KMS-11 (cell line): ENCODE measurements at regions not wholly inside any gene's neighbourhood (a gene's known extent, or its start where the extent isn't known, plus 50 kb on each side); places are given as distances from the start of the nearest gene placed in this dataset.

ENCODE experiments used
- H2AFZ ChIP-seq: fragments of 200-600 bp; sonication (generic); 2 replicates; pipeline ENCODE4 v1.6.1; 2016; ENCODE audit warnings: antibody characterized with exemption, mixed run types, low read depth
- H3K27ac ChIP-seq: fragments of 200-600 bp; sonication (generic); 2 replicates; pipeline ENCODE4 v1.6.1; 2016; ENCODE audit warnings: mild to moderate bottlenecking, mixed run types
- H3K27me3 ChIP-seq: fragments of 200-600 bp; sonication (generic); 2 replicates; pipeline ENCODE4 v1.6.1; 2017; ENCODE audit warnings: mild to moderate bottlenecking, low read depth, mixed run types, moderate library complexity; ENCODE audit not compliant: insufficient read depth
- H3K36me3 ChIP-seq: fragments of 200-600 bp; sonication (generic); 2 replicates; pipeline ENCODE4 v1.6.1; 2017; ENCODE audit warnings: mild to moderate bottlenecking, mixed run types; ENCODE audit not compliant: insufficient read depth
- H3K4me1 ChIP-seq: fragments of 200-600 bp; sonication (generic); 2 replicates; pipeline ENCODE4 v1.6.1; 2016; ENCODE audit warnings: mild to moderate bottlenecking, low read depth, mixed run types; ENCODE audit not compliant: poor library complexity, severe bottlenecking
- H3K4me2 ChIP-seq: fragments of 200-600 bp; sonication (generic); 2 replicates; pipeline ENCODE4 v1.7.0; 2016; ENCODE audit warnings: mild to moderate bottlenecking, mixed run types
- H3K4me3 ChIP-seq: fragments of 200-600 bp; sonication (generic); IDR thresholded peaks from 2 replicates; pipeline ENCODE4 v1.6.1; 2017; ENCODE audit warnings: low read depth, low read length, mixed read lengths; ENCODE audit not compliant: insufficient read depth
- H3K79me2 ChIP-seq: fragments of 200-600 bp; sonication (generic); 2 replicates; pipeline ENCODE4 v1.6.1; 2016; ENCODE audit warnings: low read depth, mixed run types; ENCODE audit not compliant: insufficient read depth
- H3K9ac ChIP-seq: fragments of 200-600 bp; sonication (generic); 2 replicates; pipeline ENCODE4 v1.6.1; 2016; ENCODE audit warnings: mild to moderate bottlenecking, mixed run types
- H4K20me1 ChIP-seq: fragments of 200-600 bp; sonication (generic); 2 replicates; pipeline ENCODE4 v1.6.1; 2016; ENCODE audit warnings: mild to moderate bottlenecking, mixed run types; ENCODE audit not compliant: insufficient read depth
- TF ChIP-seq, protein P1 (sequence below): fragments of 200-600 bp; sonication (generic); conservative IDR thresholded peaks from 2 replicates; pipeline ENCODE4 v1.6.1; 2017; ENCODE audit warnings: low read depth, mild to moderate bottlenecking, antibody characterized with exemption, low read length, moderate library complexity, mixed read lengths

DNA sequence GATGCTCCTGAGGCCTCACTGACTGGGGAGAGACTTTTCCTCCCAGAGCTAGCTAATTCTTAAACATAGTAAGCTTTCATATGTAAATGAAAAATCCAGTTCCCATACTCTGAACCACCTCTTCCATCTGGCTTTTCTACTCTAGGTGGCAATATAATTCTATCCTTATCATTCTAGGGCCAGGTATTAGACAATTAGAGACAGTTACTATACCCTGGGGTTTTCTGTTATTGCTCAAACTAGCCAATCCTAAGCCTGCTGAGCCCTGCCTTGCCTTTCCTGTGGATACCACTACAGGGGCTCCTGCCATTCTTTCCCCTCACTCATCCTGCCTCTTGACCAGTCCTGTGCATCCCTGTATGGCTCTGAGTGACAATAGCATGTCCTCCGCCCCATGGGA, 552.0 kb downstream of the STIM2 start:
- Histone ChIP-seq H3K4me1 (no peaks in the 10 kb centered on the region), H2AFZ (no peak overlapping the region)
- TF ChIP-seq, protein P1, sequence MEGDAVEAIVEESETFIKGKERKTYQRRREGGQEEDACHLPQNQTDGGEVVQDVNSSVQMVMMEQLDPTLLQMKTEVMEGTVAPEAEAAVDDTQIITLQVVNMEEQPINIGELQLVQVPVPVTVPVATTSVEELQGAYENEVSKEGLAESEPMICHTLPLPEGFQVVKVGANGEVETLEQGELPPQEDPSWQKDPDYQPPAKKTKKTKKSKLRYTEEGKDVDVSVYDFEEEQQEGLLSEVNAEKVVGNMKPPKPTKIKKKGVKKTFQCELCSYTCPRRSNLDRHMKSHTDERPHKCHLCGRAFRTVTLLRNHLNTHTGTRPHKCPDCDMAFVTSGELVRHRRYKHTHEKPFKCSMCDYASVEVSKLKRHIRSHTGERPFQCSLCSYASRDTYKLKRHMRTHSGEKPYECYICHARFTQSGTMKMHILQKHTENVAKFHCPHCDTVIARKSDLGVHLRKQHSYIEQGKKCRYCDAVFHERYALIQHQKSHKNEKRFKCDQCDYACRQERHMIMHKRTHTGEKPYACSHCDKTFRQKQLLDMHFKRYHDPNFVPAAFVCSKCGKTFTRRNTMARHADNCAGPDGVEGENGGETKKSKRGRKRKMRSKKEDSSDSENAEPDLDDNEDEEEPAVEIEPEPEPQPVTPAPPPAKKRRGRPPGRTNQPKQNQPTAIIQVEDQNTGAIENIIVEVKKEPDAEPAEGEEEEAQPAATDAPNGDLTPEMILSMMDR: no peak

DNA sequence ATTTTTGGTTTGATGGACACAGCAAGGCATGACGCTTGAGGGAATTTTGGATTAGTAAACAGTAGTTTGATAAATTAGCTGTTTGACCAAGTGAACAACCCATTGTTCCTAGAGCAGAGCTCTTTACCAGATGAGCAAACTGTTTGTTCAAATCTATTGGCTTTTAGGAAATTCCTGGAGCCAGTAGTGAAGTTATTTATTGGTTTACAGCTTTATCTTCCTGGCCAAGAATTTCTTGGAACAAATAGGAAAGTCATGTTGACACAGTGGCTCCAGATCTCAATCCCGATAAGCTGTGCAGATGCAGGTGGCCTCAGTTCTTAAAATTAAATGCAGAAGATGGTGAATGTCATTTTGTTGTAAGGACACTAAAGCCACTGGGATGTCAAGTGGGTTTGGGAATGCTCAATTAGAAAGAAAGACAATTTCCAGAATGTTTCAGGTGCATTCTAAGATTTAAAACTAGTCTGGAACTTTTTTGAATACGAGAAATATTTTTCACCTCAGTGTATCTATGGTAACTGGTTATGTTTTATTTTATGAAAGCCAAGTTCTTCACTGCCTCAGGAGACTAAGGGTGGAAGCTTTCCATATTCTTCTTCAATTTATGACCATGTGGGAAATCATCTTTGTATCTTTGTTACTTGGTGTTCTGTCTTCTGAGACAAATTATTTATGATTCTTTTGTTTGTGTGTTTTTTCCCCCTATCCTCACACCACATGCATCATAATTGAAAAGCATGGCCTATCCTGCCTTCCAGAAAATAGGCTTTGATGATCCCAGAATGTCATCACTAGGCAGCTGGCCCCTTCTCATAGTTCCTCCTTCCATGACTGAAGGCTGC, 554.5 kb downstream of the STIM2 start:
- Histone ChIP-seq H3K79me2 (no peaks in the 10 kb centered on the region), H3K36me3 (no peaks in the 10 kb centered on the region), H3K4me2 (no peak overlapping the region), H3K4me1 (no peaks in the 10 kb centered on the region), H3K27ac (no peak overlapping the region), H2AFZ (no peak overlapping the region), H3K27me3 (no peaks in the 10 kb centered on the region), H3K9ac (no peak overlapping the region), H3K4me3 (no peak overlapping the region), H4K20me1 (no peaks in the 10 kb centered on the region)
- TF ChIP-seq, protein P1: no peak

More for the DNA sequence above, 552.0 kb downstream of the STIM2 start:
- no peak overlapping the region for H3K4me3 ChIP-seq
- H4K20me1 ChIP-seq: no peaks in the 10 kb centered on the region
- H3K27me3 ChIP-seq: no peaks in the 10 kb centered on the region
- H3K27ac ChIP-seq: no peak overlapping the region
- no peaks in the 10 kb centered on the region for H3K36me3 ChIP-seq
- no peak overlapping the region for H3K9ac ChIP-seq
- no peak overlapping the region for H3K4me2 ChIP-seq
- H3K79me2 ChIP-seq: no peaks in the 10 kb centered on the region

DNA sequence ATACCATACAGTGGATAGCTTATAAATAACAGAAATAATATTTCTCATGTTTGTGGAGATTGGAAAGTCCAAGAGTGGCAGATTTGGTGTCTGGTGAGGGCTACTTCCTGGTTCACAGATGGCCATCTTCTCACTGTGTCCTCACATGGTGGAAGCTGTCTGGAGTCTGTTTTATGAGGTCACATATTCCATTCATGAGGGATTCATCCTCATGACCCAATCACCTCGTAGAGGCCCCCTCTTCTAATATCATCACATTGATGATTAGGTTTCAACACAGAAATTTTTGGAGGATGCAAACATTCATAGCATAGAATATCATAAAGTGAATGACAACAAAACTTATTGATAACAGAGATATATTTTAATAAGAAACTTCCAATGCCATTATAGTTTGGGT, 568.0 kb downstream of the STIM2 start:
- H3K27ac ChIP-seq: no peak overlapping the region
- no peak overlapping the region for H2AFZ ChIP-seq
- TF ChIP-seq, protein P1: no peak
- H3K79me2 ChIP-seq: no peaks in the 10 kb centered on the region
- H3K27me3 ChIP-seq: no peaks in the 10 kb centered on the region
- H3K9ac ChIP-seq: no peak overlapping the region
- no peaks in the 10 kb centered on the region for H4K20me1 ChIP-seq
- no peak overlapping the region for H3K4me2 ChIP-seq
- no peaks in the 10 kb centered on the region for H3K36me3 ChIP-seq
- H3K4me1 ChIP-seq: no peaks in the 10 kb centered on the region
- no peak overlapping the region for H3K4me3 ChIP-seq

DNA sequence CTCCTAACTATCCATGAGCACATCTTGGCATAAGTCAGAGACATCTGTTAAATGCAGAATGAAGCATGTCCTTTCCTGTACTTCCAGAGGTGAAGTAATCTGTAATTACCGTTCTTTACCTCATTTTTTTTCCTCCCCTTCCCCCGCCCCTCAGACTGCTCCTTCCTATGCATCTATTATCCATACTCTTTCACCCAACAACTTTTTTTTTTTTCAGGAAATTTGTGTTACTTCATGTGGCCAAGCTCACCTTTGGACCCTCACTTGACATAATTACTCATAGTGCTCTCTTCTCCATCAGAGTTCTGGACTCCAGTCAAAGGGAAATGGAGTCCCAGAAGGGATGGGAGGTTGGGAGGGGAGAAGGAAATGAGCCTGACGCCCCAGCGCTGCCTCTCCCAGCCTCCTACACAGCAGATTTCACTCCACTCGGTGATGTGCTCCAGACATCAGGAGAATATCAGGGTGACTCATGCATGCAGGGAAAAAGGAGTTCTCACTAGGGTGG, 568.8 kb downstream of the STIM2 start:
- H4K20me1 ChIP-seq: no peaks in the 10 kb centered on the region
- no peak overlapping the region for H3K4me3 ChIP-seq
- H3K4me1 ChIP-seq: no peaks in the 10 kb centered on the region
- H3K4me2 ChIP-seq: no peak overlapping the region
- no peak overlapping the region for H2AFZ ChIP-seq
- no peaks in the 10 kb centered on the region for H3K36me3 ChIP-seq
- TF ChIP-seq, protein P1: no peak
- H3K27me3 ChIP-seq: no peaks in the 10 kb centered on the region
- no peak overlapping the region for H3K9ac ChIP-seq
- no peak overlapping the region for H3K27ac ChIP-seq
- no peaks in the 10 kb centered on the region for H3K79me2 ChIP-seq
